Lower leg skin (tissue), 3 donors: ENCODE measurements at regions not wholly inside any gene's neighbourhood (a gene's known extent, or its start where the extent isn't known, plus 50 kb on each side); places are given as distances from the start of the nearest gene placed in this dataset.

Source experiments
- POLR2A ChIP-seq, 2 donors: fragments of 450-650 bp; IDR thresholded peaks; one replicate each; pipeline ENCODE4 v1.6.1; 2016 to 2017; ENCODE audit warnings: antibody characterized with exemption in 2 of 2, mild to moderate bottlenecking in 1 of 2, moderate library complexity in 1 of 2
- TF ChIP-seq, protein P1 (sequence below), 3 donors: fragments of 450-650 bp; IDR thresholded peaks; one replicate each; pipeline ENCODE4 v1.5.1; 2016; ENCODE audit warnings: antibody characterized with exemption in 3 of 3, mild to moderate bottlenecking in 3 of 3, moderate library complexity in 2 of 3

DNA sequence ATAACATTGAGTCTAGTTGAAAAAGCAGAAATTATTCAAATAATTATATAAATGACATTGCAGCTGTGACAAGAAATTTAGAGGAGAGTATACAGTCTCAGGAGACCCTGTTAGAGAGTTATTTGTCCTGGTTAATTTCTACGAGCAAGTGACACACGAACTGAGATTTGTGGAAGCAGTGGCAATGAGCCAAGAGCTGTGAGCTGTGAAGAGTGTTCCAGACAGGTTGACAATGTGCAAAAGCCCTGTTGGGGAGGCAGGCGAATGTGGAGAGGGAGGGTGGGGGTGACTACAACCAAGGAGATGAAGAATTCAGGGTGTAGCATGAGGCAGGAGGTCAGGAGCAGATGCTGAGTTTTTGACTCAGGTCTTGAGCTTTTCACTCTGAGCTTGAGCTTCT is 620.2 kb upstream of the TENM4 start:
- TF ChIP-seq POLR2A (IDR thresholded peaks at IDR 0.05) = no peak
- TF ChIP-seq, protein P1, sequence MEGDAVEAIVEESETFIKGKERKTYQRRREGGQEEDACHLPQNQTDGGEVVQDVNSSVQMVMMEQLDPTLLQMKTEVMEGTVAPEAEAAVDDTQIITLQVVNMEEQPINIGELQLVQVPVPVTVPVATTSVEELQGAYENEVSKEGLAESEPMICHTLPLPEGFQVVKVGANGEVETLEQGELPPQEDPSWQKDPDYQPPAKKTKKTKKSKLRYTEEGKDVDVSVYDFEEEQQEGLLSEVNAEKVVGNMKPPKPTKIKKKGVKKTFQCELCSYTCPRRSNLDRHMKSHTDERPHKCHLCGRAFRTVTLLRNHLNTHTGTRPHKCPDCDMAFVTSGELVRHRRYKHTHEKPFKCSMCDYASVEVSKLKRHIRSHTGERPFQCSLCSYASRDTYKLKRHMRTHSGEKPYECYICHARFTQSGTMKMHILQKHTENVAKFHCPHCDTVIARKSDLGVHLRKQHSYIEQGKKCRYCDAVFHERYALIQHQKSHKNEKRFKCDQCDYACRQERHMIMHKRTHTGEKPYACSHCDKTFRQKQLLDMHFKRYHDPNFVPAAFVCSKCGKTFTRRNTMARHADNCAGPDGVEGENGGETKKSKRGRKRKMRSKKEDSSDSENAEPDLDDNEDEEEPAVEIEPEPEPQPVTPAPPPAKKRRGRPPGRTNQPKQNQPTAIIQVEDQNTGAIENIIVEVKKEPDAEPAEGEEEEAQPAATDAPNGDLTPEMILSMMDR (IDR thresholded peaks at IDR 0.05) = no peak
